Activated T-helper 1 cell treated with anti-CD3 and anti-CD28 coated beads, Interleukin-12 subunit alpha, Interleukin-12 subunit beta, Interleukin-2, Interleukin-4 antibody, amounts not matched to agents 30 ng/mL and 10 ng/mL and 1 ng/mL, durations not matched to agents 14 hours and 24 hours and 36 hours (primary cell): ENCODE measurements at regions not wholly inside any gene's neighbourhood (a gene's known extent, or its start where the extent isn't known, plus 50 kb on each side); places are given as distances from the start of the nearest gene placed in this dataset.

Experiments
- DNase-seq: peaks from one replicate; pipeline ENCODE4 v3.0.0; 2021; ENCODE audit warnings: low spot score
- H3K27ac Mint-ChIP-seq: one replicate; pipeline ENCODE4 v1.8.0; 2021; ENCODE audit warnings: mild to moderate bottlenecking, mixed read lengths
- H3K27me3 Mint-ChIP-seq: one replicate; pipeline ENCODE4 v1.8.0; 2022; ENCODE audit warnings: mild to moderate bottlenecking, moderate library complexity, mixed read lengths; ENCODE audit not compliant: insufficient read depth
- H3K36me3 Mint-ChIP-seq: one replicate; pipeline ENCODE4 v1.8.0; 2021; ENCODE audit warnings: low read depth, mixed read lengths
- H3K4me1 Mint-ChIP-seq: one replicate; pipeline ENCODE4 v1.8.0; 2021; ENCODE audit warnings: low read depth, mixed read lengths
- H3K4me3 Mint-ChIP-seq: one replicate; pipeline ENCODE4 v1.8.0; 2021; ENCODE audit warnings: mild to moderate bottlenecking, moderate library complexity, mixed read lengths
- H3K9me3 Mint-ChIP-seq: one replicate; pipeline ENCODE4 v1.8.0; 2021; ENCODE audit warnings: mixed read lengths
- intact Hi-C: fragments of 100-400 bp; cut with micrococcal nuclease; formaldehyde crosslinking; loops from one replicate; pipeline ENCODE4 v1.15.1; 2024

DNA sequence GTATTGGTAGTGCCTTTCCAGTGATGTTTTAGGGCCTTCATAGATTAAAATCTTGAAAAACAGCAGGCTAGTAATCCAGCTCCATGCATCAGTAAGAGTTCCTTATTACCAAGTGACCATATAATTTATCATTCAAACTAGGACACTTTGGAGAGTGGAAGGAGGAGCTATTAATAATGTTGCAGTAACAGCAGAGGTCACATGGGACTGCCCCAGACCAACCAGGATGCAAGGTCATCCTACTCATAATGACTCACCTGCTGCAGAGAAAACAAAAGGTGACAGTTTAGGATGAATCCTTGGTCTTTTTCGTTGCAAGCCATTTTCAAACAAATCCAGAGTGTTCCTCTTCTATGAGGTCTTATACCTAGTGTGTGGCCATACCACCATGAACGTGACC lies 187.4 kb downstream of the NUF2 start:
- no peaks in the 10 kb centered on the region for H3K36me3 Mint-ChIP-seq
- no peak for DNase-seq
- no peaks in the 10 kb centered on the region for H3K9me3 Mint-ChIP-seq
- no peaks in the 10 kb centered on the region for H3K27me3 Mint-ChIP-seq
- H3K4me3 Mint-ChIP-seq: no peak overlapping the region
- H3K4me1 Mint-ChIP-seq: no peaks in the 10 kb centered on the region
- H3K27ac Mint-ChIP-seq: no peak overlapping the region
- intact Hi-C loops: no loop called here

DNA sequence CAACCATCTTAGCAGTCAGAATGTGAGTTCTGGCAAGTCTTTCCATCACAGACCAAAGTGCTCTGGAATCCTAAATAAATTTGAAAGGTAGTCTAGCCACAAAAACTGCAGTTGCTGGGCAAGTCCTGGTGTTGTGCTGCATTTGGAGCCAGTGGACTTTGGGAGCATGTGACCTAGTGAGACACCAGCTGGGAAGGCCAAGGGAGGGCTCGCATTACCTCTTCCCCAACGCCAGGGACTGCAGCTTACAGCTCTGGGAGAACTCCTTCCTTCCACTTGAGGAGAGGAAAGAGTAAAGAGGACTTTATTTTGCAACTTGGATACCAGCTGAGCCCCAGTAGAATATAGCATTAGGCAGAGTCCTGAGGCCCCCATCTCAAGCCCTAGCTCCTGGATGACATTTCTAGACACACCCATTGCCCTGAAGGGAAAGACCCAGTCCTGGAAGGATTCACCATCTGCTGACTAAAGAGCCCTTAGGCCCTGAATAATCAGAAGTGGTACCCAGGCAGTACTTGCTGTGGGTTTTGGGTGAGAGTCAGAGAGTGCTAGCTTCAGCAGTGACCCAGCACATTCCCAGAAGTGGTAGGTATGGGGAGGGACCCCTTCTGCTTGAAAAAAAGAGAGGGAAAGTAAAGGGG lies 190.7 kb downstream of the NUF2 start:
- H3K4me3 Mint-ChIP-seq: no peak overlapping the region
- H3K27ac Mint-ChIP-seq: no peak overlapping the region
- H3K9me3 Mint-ChIP-seq: no peaks in the 10 kb centered on the region
- H3K4me1 Mint-ChIP-seq: no peaks in the 10 kb centered on the region
- H3K36me3 Mint-ChIP-seq: no peaks in the 10 kb centered on the region
- H3K27me3 Mint-ChIP-seq: no peaks in the 10 kb centered on the region
- intact Hi-C loops: no loop called here
- DNase-seq: no peak

DNA sequence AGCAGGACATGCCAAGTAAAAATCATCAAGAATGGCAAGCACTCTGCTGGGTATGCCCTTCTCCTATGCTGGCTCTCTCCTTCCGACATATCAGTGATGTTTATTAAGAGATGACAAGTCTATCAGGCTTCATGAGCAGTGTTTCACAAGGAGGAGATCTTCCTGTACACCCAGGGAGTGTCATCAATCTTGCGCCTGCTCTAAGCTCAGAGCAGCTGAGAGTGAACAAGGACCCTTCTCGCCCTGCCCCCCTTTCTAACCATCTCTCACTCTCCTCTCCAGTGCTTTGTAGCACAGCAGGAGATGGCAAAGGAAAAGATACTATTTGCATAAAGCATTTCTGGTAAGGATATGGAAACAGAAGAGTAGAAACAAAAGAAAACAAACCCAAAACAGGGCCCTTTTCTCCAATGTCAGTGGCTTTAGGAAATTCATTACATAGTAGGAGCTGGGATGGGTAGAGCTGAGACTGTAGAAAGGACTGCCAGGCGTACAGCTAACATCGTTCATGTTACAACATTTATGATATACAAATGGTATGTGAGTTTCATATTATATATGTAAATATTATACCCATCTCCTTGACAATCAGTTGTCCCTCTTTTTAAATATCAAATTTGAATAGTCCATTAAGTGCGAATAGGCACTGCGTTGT lies 201.7 kb downstream of the NUF2 start:
- Mint-ChIP-seq H3K9me3 (peaks cover 3% of the 10 kb centered on the region), H3K4me3 (no peak overlapping the region), H3K36me3 (no peaks in the 10 kb centered on the region), H3K27me3 (no peaks in the 10 kb centered on the region), H3K4me1 (no peaks in the 10 kb centered on the region), H3K27ac (no peak overlapping the region)
- intact Hi-C loops: no loop called here
- DNase-seq: no peak

DNA sequence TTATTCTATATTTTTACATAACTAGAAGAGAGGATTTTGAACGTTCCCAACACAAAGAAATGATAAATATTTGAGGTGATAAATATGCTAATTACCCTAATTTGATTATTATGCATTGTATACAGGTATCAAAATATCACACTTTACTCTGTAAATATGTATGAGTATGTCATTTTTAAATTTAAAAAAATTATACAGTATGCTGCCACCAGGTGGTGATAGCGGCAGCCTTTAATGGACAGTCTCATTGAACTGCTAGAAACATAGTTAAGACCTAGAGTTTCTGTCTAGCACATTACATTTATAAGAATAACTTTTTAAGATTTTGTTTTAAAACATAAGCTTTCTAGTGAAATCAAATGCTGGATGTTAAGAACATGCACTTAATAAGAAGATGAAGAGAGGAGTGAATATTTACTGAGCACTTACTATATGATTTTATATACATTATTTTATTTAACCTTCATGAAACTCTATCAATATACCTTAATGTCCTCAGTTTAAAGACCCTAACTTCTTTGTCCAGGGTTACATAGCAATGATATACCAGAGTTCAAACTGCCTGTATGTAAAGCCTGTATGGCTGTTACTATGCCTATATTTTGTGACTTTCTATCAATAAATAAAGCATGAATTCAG lies 207.1 kb downstream of the NUF2 start:
- H3K27me3 Mint-ChIP-seq: peaks cover 2% of the 10 kb centered on the region
- H3K36me3 Mint-ChIP-seq: no peaks in the 10 kb centered on the region
- no peak overlapping the region for H3K4me3 Mint-ChIP-seq
- intact Hi-C loops: loop anchor here (2.0 to 5.0 kb wide), 2 partner anchors 167 to 1258 kb away; no protein-coding TSS in a partner anchor
- H3K27ac Mint-ChIP-seq: no peak overlapping the region
- H3K9me3 Mint-ChIP-seq: no peaks in the 10 kb centered on the region
- no peak for DNase-seq
- H3K4me1 Mint-ChIP-seq: no peaks in the 10 kb centered on the region

DNA sequence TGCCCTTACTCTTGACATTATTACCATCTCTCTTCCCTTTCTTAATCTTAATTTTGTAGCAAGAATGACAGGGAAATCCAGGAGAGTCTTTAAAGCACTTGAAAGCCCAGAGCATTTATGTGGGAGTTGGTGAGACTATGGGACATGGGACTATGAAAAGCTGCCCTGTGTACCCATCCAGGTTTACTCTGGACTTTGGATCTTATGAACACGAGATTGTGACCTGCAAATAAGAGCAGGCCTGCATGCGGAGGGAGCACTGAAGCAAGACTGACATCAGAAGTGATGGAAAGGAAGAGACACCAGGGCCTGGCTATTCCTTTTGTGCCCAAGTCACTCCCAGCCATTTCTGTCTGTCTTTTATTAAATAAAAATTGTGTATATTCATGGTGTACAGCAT lies 209.6 kb downstream of the NUF2 start:
- no peaks in the 10 kb centered on the region for H3K4me1 Mint-ChIP-seq
- no peak overlapping the region for H3K27ac Mint-ChIP-seq
- intact Hi-C loops: no loop called here
- peaks cover 2% of the 10 kb centered on the region for H3K27me3 Mint-ChIP-seq
- H3K9me3 Mint-ChIP-seq: no peaks in the 10 kb centered on the region
- DNase-seq: no peak
- H3K4me3 Mint-ChIP-seq: no peak overlapping the region
- no peaks in the 10 kb centered on the region for H3K36me3 Mint-ChIP-seq

DNA sequence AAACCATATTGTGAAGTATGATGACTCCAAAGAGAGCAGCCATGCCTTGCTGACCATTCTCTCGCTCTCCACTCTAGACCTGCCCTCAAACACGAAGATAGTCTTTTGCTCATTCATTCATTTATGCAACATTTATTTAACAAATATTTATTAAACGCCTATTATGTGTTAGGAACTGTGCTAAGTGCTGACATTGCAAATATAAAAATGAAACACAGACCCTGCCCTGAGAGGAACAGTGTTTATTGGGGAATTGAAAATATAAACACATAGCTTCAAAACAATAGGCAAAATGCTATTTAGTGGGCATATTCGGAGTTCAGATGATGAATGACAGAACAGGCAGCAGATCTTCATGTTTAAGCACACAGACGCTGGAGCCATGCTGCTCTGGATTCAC lies 213.6 kb downstream of the NUF2 start:
- Mint-ChIP-seq H3K27ac (no peak overlapping the region), H3K4me3 (no peak overlapping the region), H3K27me3 (no peaks in the 10 kb centered on the region), H3K36me3 (no peaks in the 10 kb centered on the region), H3K4me1 (no peaks in the 10 kb centered on the region), H3K9me3 (no peaks in the 10 kb centered on the region)
- intact Hi-C loops: no loop called here
- no peak for DNase-seq

DNA sequence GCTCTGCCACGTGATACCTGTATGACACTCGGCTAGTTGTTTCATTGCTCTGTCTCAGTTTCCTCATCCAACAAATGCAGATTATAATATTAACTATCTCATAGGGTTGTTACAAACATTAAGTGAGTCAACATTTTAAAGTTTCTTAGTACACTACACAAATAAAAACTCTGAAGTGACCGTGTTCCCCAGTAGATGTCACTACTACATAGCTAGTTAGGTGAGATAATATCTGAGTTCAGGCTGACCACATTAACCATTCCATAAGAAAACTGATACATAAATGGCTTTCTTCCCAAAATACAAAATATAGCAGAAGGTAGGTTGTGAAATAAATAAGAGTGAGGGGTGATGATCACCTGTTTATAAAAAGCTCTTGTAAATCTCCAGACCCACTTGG lies 214.1 kb downstream of the NUF2 start:
- no peaks in the 10 kb centered on the region for H3K36me3 Mint-ChIP-seq
- no peaks in the 10 kb centered on the region for H3K9me3 Mint-ChIP-seq
- no peaks in the 10 kb centered on the region for H3K4me1 Mint-ChIP-seq
- DNase-seq: no peak
- no peaks in the 10 kb centered on the region for H3K27me3 Mint-ChIP-seq
- no peak overlapping the region for H3K4me3 Mint-ChIP-seq
- H3K27ac Mint-ChIP-seq: no peak overlapping the region
- intact Hi-C loops: no loop called here

DNA sequence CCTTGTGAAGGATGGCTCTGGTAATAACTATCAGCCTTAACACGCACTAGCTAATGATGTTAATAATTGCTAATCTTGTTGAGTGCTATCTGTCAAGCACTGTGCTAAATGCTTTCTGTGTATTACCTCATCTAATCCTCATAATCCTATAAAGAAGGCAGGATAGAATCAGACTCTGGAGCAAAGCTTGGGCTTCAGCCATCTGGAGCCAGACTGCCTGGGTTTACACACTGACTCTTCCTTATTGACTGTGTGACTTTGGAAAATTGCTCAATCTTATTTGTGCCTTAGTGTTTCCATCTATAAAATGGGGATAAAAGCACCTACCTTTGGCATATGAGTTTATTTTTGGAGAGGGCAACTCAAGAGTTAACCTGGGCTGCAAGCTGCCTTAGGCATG lies 216.1 kb downstream of the NUF2 start:
- Mint-ChIP-seq H3K9me3 (no peaks in the 10 kb centered on the region), H3K4me3 (no peak overlapping the region), H3K4me1 (no peaks in the 10 kb centered on the region), H3K36me3 (no peaks in the 10 kb centered on the region), H3K27me3 (no peaks in the 10 kb centered on the region), H3K27ac (no peak overlapping the region)
- DNase-seq: no peak
- intact Hi-C loops: no loop called here

DNA sequence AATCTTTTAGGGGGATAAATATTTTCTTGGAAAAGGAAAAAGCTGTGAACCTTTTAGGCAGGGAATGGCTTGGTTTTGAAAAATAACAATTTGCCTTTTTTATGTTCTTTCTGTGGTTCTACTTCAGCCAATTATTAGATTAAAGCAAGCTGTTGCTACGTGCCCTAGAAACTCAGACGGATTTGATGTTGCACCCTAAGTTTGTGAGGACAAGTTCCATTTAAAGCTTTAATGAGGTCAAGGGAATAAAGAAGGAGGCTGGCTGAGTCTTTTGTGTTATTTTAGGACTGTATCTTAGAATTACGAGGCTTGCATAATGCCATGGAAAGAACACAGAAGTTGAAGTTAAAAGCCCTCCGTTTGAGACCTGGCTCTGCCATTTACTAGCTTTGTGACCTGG lies 216.9 kb downstream of the NUF2 start:
- no peaks in the 10 kb centered on the region for H3K4me1 Mint-ChIP-seq
- no peak for DNase-seq
- no peaks in the 10 kb centered on the region for H3K27me3 Mint-ChIP-seq
- H3K9me3 Mint-ChIP-seq: no peaks in the 10 kb centered on the region
- intact Hi-C loops: no loop called here
- H3K4me3 Mint-ChIP-seq: no peak overlapping the region
- H3K36me3 Mint-ChIP-seq: no peaks in the 10 kb centered on the region
- H3K27ac Mint-ChIP-seq: no peak overlapping the region

DNA sequence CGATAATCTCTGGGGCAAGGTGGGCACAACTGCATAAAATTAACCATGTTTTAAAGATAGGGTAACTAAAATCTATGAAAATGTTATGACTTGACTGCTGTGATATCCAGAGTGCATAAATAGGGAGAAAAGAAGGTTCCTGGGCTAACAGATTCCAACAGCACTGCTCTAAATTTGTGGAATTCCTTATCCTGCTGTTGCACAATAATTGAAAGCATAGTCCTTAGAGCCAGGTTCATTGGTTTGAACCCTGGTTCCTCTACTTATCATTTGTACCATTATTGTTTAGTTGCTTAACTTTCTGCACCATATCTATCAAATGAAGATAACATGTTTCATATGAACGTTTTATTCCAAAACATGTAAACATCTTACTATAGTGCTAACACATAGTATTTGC lies 219.0 kb downstream of the NUF2 start:
- Mint-ChIP-seq H3K36me3 (no peaks in the 10 kb centered on the region), H3K4me1 (no peaks in the 10 kb centered on the region), H3K9me3 (no peaks in the 10 kb centered on the region), H3K4me3 (no peak overlapping the region), H3K27me3 (no peaks in the 10 kb centered on the region), H3K27ac (no peak overlapping the region)
- DNase-seq: no peak
- intact Hi-C loops: no loop called here

DNA sequence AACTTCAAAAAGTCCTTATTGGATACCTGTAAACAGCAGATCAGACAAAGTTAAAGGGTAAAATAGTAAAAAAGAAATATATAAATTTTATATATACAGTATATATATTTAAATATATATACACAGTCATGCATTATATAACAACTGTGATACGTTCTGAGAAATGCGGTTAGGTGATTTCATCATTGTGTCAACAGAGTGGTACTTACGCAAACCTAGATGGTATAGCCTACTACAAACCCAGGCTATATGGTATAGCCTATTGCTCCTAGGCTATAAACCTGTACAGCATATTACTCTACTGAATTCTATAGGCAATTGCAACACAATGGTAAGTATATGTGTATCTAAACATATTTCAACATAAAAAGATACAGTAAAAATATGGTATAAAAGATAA lies 222.7 kb downstream of the NUF2 start:
- no peak overlapping the region for H3K27ac Mint-ChIP-seq
- H3K4me1 Mint-ChIP-seq: no peaks in the 10 kb centered on the region
- no peak for DNase-seq
- H3K27me3 Mint-ChIP-seq: no peaks in the 10 kb centered on the region
- H3K4me3 Mint-ChIP-seq: no peak overlapping the region
- H3K9me3 Mint-ChIP-seq: no peaks in the 10 kb centered on the region
- no peaks in the 10 kb centered on the region for H3K36me3 Mint-ChIP-seq
- intact Hi-C loops: no loop called here

DNA sequence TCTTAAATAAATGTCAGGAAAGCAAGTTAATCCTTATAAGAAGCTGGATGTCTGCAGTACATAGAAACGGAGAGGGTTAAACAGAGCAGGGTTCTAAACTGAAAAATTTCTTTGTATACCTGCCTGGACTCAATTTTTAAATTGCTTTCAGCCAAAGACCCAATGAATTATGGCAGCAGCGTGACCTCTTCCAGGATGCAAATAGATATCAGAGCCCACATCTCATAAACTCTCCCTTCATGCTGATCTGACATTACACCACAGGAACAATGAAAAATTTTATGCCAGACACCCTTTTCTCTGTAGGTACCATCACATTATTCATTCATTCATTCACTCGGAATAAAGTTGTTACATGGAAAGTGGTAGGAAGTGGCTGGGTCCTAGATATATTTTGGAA lies 236.4 kb downstream of the NUF2 start:
- Mint-ChIP-seq H3K36me3 (no peaks in the 10 kb centered on the region), H3K27ac (no peak overlapping the region), H3K27me3 (no peaks in the 10 kb centered on the region), H3K4me3 (no peak overlapping the region), H3K9me3 (peaks cover 3% of the 10 kb centered on the region), H3K4me1 (no peaks in the 10 kb centered on the region)
- intact Hi-C loops: no loop called here
- no peak for DNase-seq

DNA sequence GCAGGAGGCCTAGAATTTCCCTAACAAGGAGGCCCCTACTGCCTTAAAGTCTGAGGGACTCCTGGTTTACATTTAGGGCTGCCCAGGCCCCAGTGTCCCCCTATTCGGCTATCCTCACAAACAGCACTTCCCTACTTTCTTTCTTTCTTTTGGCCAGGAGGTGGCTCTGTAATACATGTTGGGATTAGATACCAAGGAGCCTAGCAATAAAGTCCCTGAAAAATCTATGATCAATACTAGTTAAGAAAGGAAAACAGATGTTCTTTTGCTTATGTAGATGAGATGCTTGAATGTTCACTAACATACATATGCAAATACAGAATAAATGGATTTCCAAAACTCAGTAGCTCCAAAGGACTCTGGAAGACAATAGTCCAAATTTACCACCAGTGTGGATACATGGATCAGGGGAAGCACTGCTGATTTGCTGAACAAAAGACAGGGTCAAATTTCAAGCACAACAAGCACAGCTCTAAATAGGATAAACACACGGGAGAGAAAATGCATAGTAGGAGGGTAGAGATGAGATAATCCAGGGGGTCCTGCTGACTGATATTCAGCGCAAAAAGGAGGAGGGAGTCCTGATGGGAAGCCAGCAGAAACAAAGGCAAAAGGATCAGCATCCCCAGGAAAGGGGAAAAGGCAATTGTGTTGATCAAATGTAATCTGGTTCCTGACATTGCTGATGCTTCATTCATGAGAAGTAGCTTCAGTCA lies 240.0 kb downstream of the NUF2 start:
- no peak overlapping the region for H3K27ac Mint-ChIP-seq
- H3K27me3 Mint-ChIP-seq: peaks cover 1% of the 10 kb centered on the region
- no peak overlapping the region for H3K4me3 Mint-ChIP-seq
- H3K36me3 Mint-ChIP-seq: no peaks in the 10 kb centered on the region
- H3K4me1 Mint-ChIP-seq: no peaks in the 10 kb centered on the region
- peaks cover 3% of the 10 kb centered on the region for H3K9me3 Mint-ChIP-seq
- intact Hi-C loops: no loop called here
- DNase-seq: no peak
